Mesenchymal stem cell (in vitro differentiated cells and primary cell): ENCODE measurements at regions not wholly inside any gene's neighbourhood (a gene's known extent, or its start where the extent isn't known, plus 50 kb on each side); places are given as distances from the start of the nearest gene placed in this dataset.

ENCODE experiments used
- DNase-seq: peaks from one replicate; pipeline ENCODE4 v3.0.0-alpha.2; 2013
- H2AFZ ChIP-seq: one replicate; pipeline ENCODE4 v1.6.1; 2013; ENCODE audit warnings: low read depth, mild to moderate bottlenecking, control low read depth, inconsistent platforms, low read length, moderate library complexity
- H2AK5ac ChIP-seq: 2 replicates; pipeline ENCODE4 v1.6.1; 2013; ENCODE audit warnings: low read length, moderate library complexity, mild to moderate bottlenecking, inconsistent platforms; ENCODE audit not compliant: severe bottlenecking
- H2BK120ac ChIP-seq: one replicate; pipeline ENCODE4 v1.6.1; 2013; ENCODE audit warnings: low read depth, mild to moderate bottlenecking, inconsistent platforms, low read length, moderate library complexity
- H2BK12ac ChIP-seq, 2 experiments: one replicate each; pipeline ENCODE4 v1.6.1; 2013; ENCODE audit warnings: inconsistent platforms in 2 of 2, low read length in 2 of 2, mild to moderate bottlenecking in 2 of 2, moderate library complexity in 2 of 2, control low read depth in 1 of 2
- H2BK15ac ChIP-seq: one replicate; pipeline ENCODE4 v1.6.1; 2013; ENCODE audit warnings: mild to moderate bottlenecking, low read depth, inconsistent platforms; ENCODE audit not compliant: poor library complexity, severe bottlenecking
- H2BK5ac ChIP-seq: 2 replicates; pipeline ENCODE4 v1.6.1; 2013; ENCODE audit warnings: low read depth, mild to moderate bottlenecking, low read length, control low read depth, inconsistent platforms; ENCODE audit not compliant: poor library complexity, severe bottlenecking
- H3K14ac ChIP-seq, 2 experiments: one replicate each; pipeline ENCODE4 v1.6.1; 2013; ENCODE audit warnings: inconsistent platforms in 2 of 2, low read length in 2 of 2, control low read depth in 1 of 2, mild to moderate bottlenecking in 1 of 2, moderate library complexity in 1 of 2
- H3K18ac ChIP-seq, 2 experiments: one replicate each; pipeline ENCODE4 v1.6.1; 2013; ENCODE audit warnings: inconsistent platforms in 2 of 2, low read length in 2 of 2, control low read depth in 1 of 2, low read depth in 1 of 2, mild to moderate bottlenecking in 1 of 2
- H3K23ac ChIP-seq, 2 experiments: one replicate each; pipeline ENCODE4 v1.6.1; 2013; ENCODE audit warnings: inconsistent platforms in 2 of 2, low read length in 2 of 2, mild to moderate bottlenecking in 2 of 2, moderate library complexity in 2 of 2, control low read depth in 1 of 2
- H3K27ac ChIP-seq: 2 replicates; pipeline ENCODE4 v1.5.1; 2013; ENCODE audit warnings: mild to moderate bottlenecking, moderate library complexity, low read length, control low read depth, inconsistent platforms; ENCODE audit not compliant: poor library complexity, severe bottlenecking
- H3K27me3 ChIP-seq, 2 experiments: 2 replicates each; pipeline versions ENCODE4 v1.6.1 to v1.7.0; 2013; ENCODE audit warnings: low read length in 2 of 2, mild to moderate bottlenecking in 2 of 2, moderate library complexity in 2 of 2, control low read depth in 1 of 2, inconsistent platforms in 1 of 2; ENCODE audit not compliant: control insufficient read depth in 1 of 2, insufficient read depth in 1 of 2
- H3K36me3 ChIP-seq, 2 experiments: 2 replicates each; pipeline versions ENCODE4 v1.6.1 to v1.7.0; 2013; ENCODE audit warnings: low read length in 2 of 2, control low read depth in 1 of 2, inconsistent platforms in 1 of 2, low read depth in 1 of 2, mild to moderate bottlenecking in 1 of 2; ENCODE audit not compliant: insufficient read depth in 2 of 2, control insufficient read depth in 1 of 2
- H3K4ac ChIP-seq, 2 experiments: one replicate each; pipeline ENCODE4 v1.6.1; 2013; ENCODE audit warnings: inconsistent platforms in 2 of 2, low read length in 2 of 2, mild to moderate bottlenecking in 2 of 2, moderate library complexity in 2 of 2, control low read depth in 1 of 2, low read depth in 1 of 2
- H3K4me1 ChIP-seq: 2 replicates; pipeline ENCODE4 v1.6.1; 2013; ENCODE audit warnings: low read depth, low read length, control low read depth; ENCODE audit not compliant: control insufficient read depth, insufficient read depth
- H3K4me2 ChIP-seq: 2 replicates; pipeline ENCODE4 v1.6.1; 2013; ENCODE audit warnings: low read length, mild to moderate bottlenecking, inconsistent platforms; ENCODE audit not compliant: poor library complexity, severe bottlenecking
- H3K4me3 ChIP-seq, 2 experiments: 2 replicates each; pipeline versions ENCODE4 v1.5.1 to v1.7.0; 2013; ENCODE audit warnings: low read length in 2 of 2, mild to moderate bottlenecking in 2 of 2, control low read depth in 1 of 2, low read depth in 1 of 2; ENCODE audit not compliant: insufficient read depth in 1 of 2
- H3K79me1 ChIP-seq: replicated peaks from 2 replicates; pipeline ENCODE4 v1.6.1; 2013; ENCODE audit warnings: mild to moderate bottlenecking, control low read depth, low read length, inconsistent platforms; ENCODE audit not compliant: poor library complexity, severe bottlenecking
- H3K9ac ChIP-seq: 2 replicates; pipeline ENCODE4 v1.7.0; 2013; ENCODE audit warnings: mild to moderate bottlenecking, low read length, moderate library complexity
- H3K9me3 ChIP-seq: 2 replicates; pipeline ENCODE4 v1.7.0; 2013; ENCODE audit warnings: mild to moderate bottlenecking, low read length; ENCODE audit not compliant: control insufficient read depth
- H4K8ac ChIP-seq: one replicate; pipeline ENCODE4 v1.6.1; 2013; ENCODE audit warnings: inconsistent platforms, mild to moderate bottlenecking, low read length, moderate library complexity
- H4K91ac ChIP-seq: one replicate; pipeline ENCODE4 v1.6.1; 2013; ENCODE audit warnings: mild to moderate bottlenecking, low read length, inconsistent platforms
- WGBS: methylation state at CpG from one replicate; pipeline ENCODE4 v1.1.7; 2013; ENCODE audit warnings: mixed read lengths; 5-methylcytosine and 5-hydroxymethylcytosine counted together

- H3K4me2 ChIP-seq = no peak overlapping the region
- H3K23ac ChIP-seq = no peak overlapping the region
- no peak overlapping the region for H4K91ac ChIP-seq
- no peak overlapping the region for H2BK5ac ChIP-seq
- no peak overlapping the region for H2AK5ac ChIP-seq
- H4K8ac ChIP-seq = no peak overlapping the region
- no peaks in the 10 kb centered on the region for H3K27me3 ChIP-seq
- no peak overlapping the region for H3K4ac ChIP-seq
- no peak overlapping the region for H3K14ac ChIP-seq
- H3K36me3 ChIP-seq = no peaks in the 10 kb centered on the region
- no peak overlapping the region for H2BK12ac ChIP-seq
- no peak overlapping the region for H2BK120ac ChIP-seq
- no peaks in the 10 kb centered on the region for H3K79me1 ChIP-seq
- H3K9me3 ChIP-seq = peaks cover 21% of the 10 kb centered on the region
- no peaks in the 10 kb centered on the region for H3K4me1 ChIP-seq
- H2BK15ac ChIP-seq = no peak overlapping the region
- no peak overlapping the region for H3K27ac ChIP-seq
- no peak overlapping the region for H2AFZ ChIP-seq
- WGBS = 62% methylated on average over 3 of the region's 3 CpGs
- H3K4me3 ChIP-seq = no peak overlapping the region
- DNase-seq = no peak
- H3K9ac ChIP-seq = no peak overlapping the region
- H3K18ac ChIP-seq = no peak overlapping the region
These were observed 241.1 kb upstream of the TSHZ2 start for GRCh38 chr20:52731093-52731492.

GRCh38 chr20:52727740-52728456, 244.3 kb upstream of the TSHZ2 start:
- Histone ChIP-seq H3K4me1 (no peaks in the 10 kb centered on the region), H3K4ac (no peak overlapping the region), H3K4me2 (no peak overlapping the region), H4K8ac (no peak overlapping the region), H2BK5ac (no peak overlapping the region), H2AFZ (no peak overlapping the region), H2AK5ac (no peak overlapping the region), H3K27ac (no peak overlapping the region), H3K23ac (no peak overlapping the region), H3K27me3 (no peaks in the 10 kb centered on the region), H2BK15ac (no peak overlapping the region), H3K79me1 (no peaks in the 10 kb centered on the region), H3K18ac (no peak overlapping the region), H2BK120ac (no peak overlapping the region), H3K9ac (no peak overlapping the region), H4K91ac (no peak overlapping the region), H3K36me3 (no peaks in the 10 kb centered on the region), H3K14ac (no peak overlapping the region), H2BK12ac (no peak overlapping the region), H3K9me3 (peaks cover 21% of the 10 kb centered on the region), H3K4me3 (no peak overlapping the region)
- 95% methylated on average over 19 of the region's 24 CpGs for WGBS
- no peak for DNase-seq

- Histone ChIP-seq H2BK120ac (no peak overlapping the region), H3K4me1 (no peaks in the 10 kb centered on the region), H3K9ac (no peak overlapping the region), H3K36me3 (no peaks in the 10 kb centered on the region), H4K91ac (no peak overlapping the region), H3K4me2 (no peak overlapping the region), H3K18ac (no peak overlapping the region), H3K79me1 (no peaks in the 10 kb centered on the region), H2AFZ (no peak overlapping the region), H3K23ac (no peak overlapping the region), H2BK12ac (no peak overlapping the region), H3K14ac (no peak overlapping the region), H2BK15ac (no peak overlapping the region), H2AK5ac (no peak overlapping the region), H3K27ac (no peak overlapping the region), H2BK5ac (no peak overlapping the region), H4K8ac (no peak overlapping the region), H3K4ac (no peak overlapping the region), H3K4me3 (no peak overlapping the region), H3K9me3 (peaks cover 1% of the 10 kb centered on the region), H3K27me3 (no peaks in the 10 kb centered on the region)
- peak; percentile 50 for DNase-seq
- WGBS = 14% methylated on average over 8 of the region's 8 CpGs
These were observed 247.6 kb upstream of the TSHZ2 start for GRCh38 chr20:52724541-52724940.

GRCh38 chr20:52722926-52723688, 249.1 kb upstream of the TSHZ2 start:
- H2BK120ac ChIP-seq = no peak overlapping the region
- no peak overlapping the region for H3K4ac ChIP-seq
- H3K18ac ChIP-seq = no peak overlapping the region
- no peaks in the 10 kb centered on the region for H3K4me1 ChIP-seq
- no peak overlapping the region for H2BK12ac ChIP-seq
- no peak overlapping the region for H3K9ac ChIP-seq
- H3K27me3 ChIP-seq = no peaks in the 10 kb centered on the region
- no peaks in the 10 kb centered on the region for H3K79me1 ChIP-seq
- H2BK15ac ChIP-seq = no peak overlapping the region
- H3K14ac ChIP-seq = no peak overlapping the region
- H2BK5ac ChIP-seq = no peak overlapping the region
- no peak overlapping the region for H4K91ac ChIP-seq
- no peak overlapping the region for H3K27ac ChIP-seq
- H3K9me3 ChIP-seq = no peaks in the 10 kb centered on the region
- H3K4me3 ChIP-seq = no peak overlapping the region
- DNase-seq = peak; percentile 8
- 100% methylated on average over 1 of the region's 4 CpGs for WGBS
- H2AFZ ChIP-seq = no peak overlapping the region
- no peak overlapping the region for H4K8ac ChIP-seq
- no peaks in the 10 kb centered on the region for H3K36me3 ChIP-seq
- no peak overlapping the region for H2AK5ac ChIP-seq
- no peak overlapping the region for H3K4me2 ChIP-seq
- no peak overlapping the region for H3K23ac ChIP-seq
